ENCODE measurements at regions not wholly inside any gene's neighbourhood (a gene's known extent, or its start where the extent isn't known, plus 50 kb on each side); places are given as distances from the start of the nearest gene placed in this dataset.

GRCh38 chr3:90015688-90016356, 908.4 kb downstream of the EPHA3 start:
- Histone ChIP-seq H3K4me1 (ENCODE audit: control insufficient read depth in 1 of 2, insufficient read depth in 1 of 2, low read depth in 1 of 2, low read length in 1 of 2) (peaks cover 0 to 7% of the 10 kb centered on the region in 2 experiments), H3K9me3 (no peaks in the 10 kb centered on the region), H3K27ac (no peak overlapping the region), H3K4me3 (ENCODE audit: low read depth in 1 of 2, low read length in 1 of 2) (no peak overlapping the region), H3K36me3 (no peaks in the 10 kb centered on the region), H3K27me3 (no peaks in the 10 kb centered on the region)
- TF ChIP-seq CTCF (IDR thresholded peaks at IDR 0.05) = no peak

DNA sequence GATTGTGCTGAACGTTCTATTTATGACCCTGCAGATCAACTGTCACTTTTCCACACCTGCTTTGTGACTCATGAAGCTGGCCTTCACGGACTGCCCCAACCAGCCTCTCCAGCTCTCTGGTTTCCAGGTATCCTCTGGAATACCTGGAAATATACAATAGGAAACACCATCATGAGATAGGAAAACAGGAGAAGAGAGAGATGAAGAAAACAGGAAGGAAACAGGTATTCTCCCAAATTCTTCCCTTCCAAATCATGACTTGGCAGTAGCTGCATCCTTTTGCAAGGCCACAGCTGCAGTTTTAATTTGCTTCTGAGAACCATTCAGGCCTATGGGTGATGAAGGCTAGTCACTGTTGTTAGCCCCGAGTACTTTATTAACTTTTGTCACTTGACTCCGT, 909.1 kb downstream of the EPHA3 start:
- no peaks in the 10 kb centered on the region for H3K36me3 ChIP-seq
- TF ChIP-seq CTCF (IDR thresholded peaks at IDR 0.05) = no peak
- peaks cover 0 to 1% of the 10 kb centered on the region in 2 experiments for H3K4me1 ChIP-seq (ENCODE audit: control insufficient read depth in 1 of 2, insufficient read depth in 1 of 2, low read depth in 1 of 2, low read length in 1 of 2)
- no peak overlapping the region for H3K4me3 ChIP-seq (ENCODE audit: low read depth in 1 of 2, low read length in 1 of 2)
- no peaks in the 10 kb centered on the region for H3K27me3 ChIP-seq
- H3K27ac ChIP-seq = no peak overlapping the region
- no peaks in the 10 kb centered on the region for H3K9me3 ChIP-seq

DNA sequence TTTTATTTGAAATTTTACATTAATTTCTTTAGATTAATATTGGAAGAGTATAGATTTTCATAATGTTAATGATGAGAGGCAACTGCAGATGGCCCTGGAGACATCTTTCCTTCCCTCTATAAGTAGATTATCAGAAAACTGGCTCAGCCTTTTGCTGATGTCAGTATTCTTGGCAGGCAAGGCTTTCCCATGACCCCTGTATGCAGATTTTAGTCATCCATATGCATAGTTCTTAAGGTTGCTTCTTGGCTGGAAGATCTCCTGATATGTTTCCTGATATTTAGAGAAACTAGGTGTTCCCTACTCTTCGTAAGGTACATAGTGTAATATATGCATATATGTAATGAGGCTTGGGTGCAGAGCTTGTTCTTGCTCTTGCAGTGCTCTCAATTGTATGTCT, 911.4 kb downstream of the EPHA3 start:
- Histone ChIP-seq H3K4me1 (ENCODE audit: control insufficient read depth in 1 of 2, insufficient read depth in 1 of 2, low read depth in 1 of 2, low read length in 1 of 2) (no peaks in the 10 kb centered on the region), H3K4me3 (ENCODE audit: low read depth in 1 of 2, low read length in 1 of 2) (no peak overlapping the region), H3K27ac (no peak overlapping the region), H3K36me3 (no peaks in the 10 kb centered on the region), H3K9me3 (no peaks in the 10 kb centered on the region), H3K27me3 (no peaks in the 10 kb centered on the region)
- TF ChIP-seq CTCF (IDR thresholded peaks at IDR 0.05) = no peak

DNA sequence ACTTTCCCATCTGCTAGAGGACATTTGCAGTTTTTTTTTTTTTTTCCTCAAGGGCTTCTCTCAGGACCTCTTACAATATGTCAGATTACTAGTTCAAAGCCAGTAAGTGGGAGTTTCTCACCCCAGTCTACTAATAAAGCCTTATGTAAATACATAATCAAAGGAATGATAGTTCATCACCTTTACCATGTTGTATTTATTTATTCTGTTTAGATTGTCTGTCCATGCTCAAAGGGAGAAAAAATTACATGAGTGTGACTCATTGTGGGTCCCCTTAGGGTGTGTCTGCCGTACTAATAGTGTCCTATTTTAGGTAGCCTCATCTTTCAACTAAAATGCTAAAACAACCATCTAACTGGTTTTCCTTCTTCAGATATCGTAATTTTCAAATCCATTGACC, 917.6 kb downstream of the EPHA3 start:
- TF ChIP-seq CTCF (IDR thresholded peaks at IDR 0.05) = no peak
- Histone ChIP-seq H3K9me3 (no peaks in the 10 kb centered on the region), H3K4me3 (ENCODE audit: low read depth in 1 of 2, low read length in 1 of 2) (no peak overlapping the region), H3K36me3 (no peaks in the 10 kb centered on the region), H3K4me1 (ENCODE audit: control insufficient read depth in 1 of 2, insufficient read depth in 1 of 2, low read depth in 1 of 2, low read length in 1 of 2) (no peaks in the 10 kb centered on the region), H3K27me3 (no peaks in the 10 kb centered on the region), H3K27ac (no peak overlapping the region)

GRCh38 chr3:90026406-90026805, 919.0 kb downstream of the EPHA3 start:
- Histone ChIP-seq H3K4me3 (ENCODE audit: low read depth in 1 of 2, low read length in 1 of 2) (no peak overlapping the region), H3K27ac (no peak overlapping the region), H3K36me3 (no peaks in the 10 kb centered on the region), H3K27me3 (no peaks in the 10 kb centered on the region), H3K4me1 (ENCODE audit: control insufficient read depth in 1 of 2, insufficient read depth in 1 of 2, low read depth in 1 of 2, low read length in 1 of 2) (no peaks in the 10 kb centered on the region), H3K9me3 (no peaks in the 10 kb centered on the region)
- no peak for TF ChIP-seq CTCF (IDR thresholded peaks at IDR 0.05)
